Right forelimb (tissue), 1 donor: ENCODE measurements at regions not wholly inside any gene's neighbourhood (a gene's known extent, or its start where the extent isn't known, plus 50 kb on each side); places are given as distances from the start of the nearest gene placed in this dataset.
A peak's percentile ranks its signal among the peaks of the same experiment; 100 is the strongest.
"Not testable (repeated sequence)": the region's sequence is repeated elsewhere in the genome, so short reads cannot be mapped to it uniquely, and the experiment has no call there.

Experiments
- DNase-seq: peaks from one replicate; pipeline ENCODE4 v3.0.0-alpha.2; 2018

GRCh38 chr14:88929656-88930436 is 105.4 kb downstream of the TTC8 start:
- no peak for DNase-seq

- DNase-seq: peak; percentile 50
Observed at GRCh38 chr14:88931321-88932110, 107.1 kb downstream of the TTC8 start.

GRCh38 chr14:88933191-88933590 is 108.7 kb downstream of the TTC8 start:
- no peak for DNase-seq

GRCh38 chr14:88934351-88934806 is 109.9 kb downstream of the TTC8 start:
- no peak for DNase-seq

GRCh38 chr14:88935083-88935482 is 110.6 kb downstream of the TTC8 start:
- DNase-seq: no peak

- DNase-seq: no peak
Observed at GRCh38 chr14:88937706-88938105, 113.3 kb downstream of the TTC8 start.

- DNase-seq: no peak
Observed at GRCh38 chr14:88940671-88941070, 116.2 kb downstream of the TTC8 start.

GRCh38 chr14:88941414-88941813 is 117.0 kb downstream of the TTC8 start:
- no peak for DNase-seq

- DNase-seq: no peak
Observed at GRCh38 chr14:88947646-88948598, 123.5 kb downstream of the TTC8 start.

- DNase-seq: no peak
Observed at GRCh38 chr14:88950069-88950468, 125.6 kb downstream of the TTC8 start.

- no peak for DNase-seq
Observed at GRCh38 chr14:88951370-88951769, 126.9 kb downstream of the TTC8 start.

GRCh38 chr14:88952901-88953300 is 128.4 kb downstream of the TTC8 start:
- DNase-seq: no peak

- DNase-seq: peak; percentile 44
Observed at GRCh38 chr14:88955455-88955854, 131.0 kb downstream of the TTC8 start.

- no peak for DNase-seq
Observed at GRCh38 chr14:88960496-88960895, 136.0 kb downstream of the TTC8 start.

GRCh38 chr14:88961214-88961613 is 136.8 kb downstream of the TTC8 start:
- no peak for DNase-seq

GRCh38 chr14:88962356-88962755 is 137.9 kb downstream of the TTC8 start:
- DNase-seq: no peak

GRCh38 chr14:88967299-88967698 is 142.8 kb downstream of the TTC8 start:
- no peak for DNase-seq

- no peak for DNase-seq
Observed at GRCh38 chr14:88975043-88975830, 150.8 kb downstream of the TTC8 start.

- no peak for DNase-seq
Observed at GRCh38 chr14:88975926-88976325, 151.5 kb downstream of the TTC8 start.

GRCh38 chr14:88980907-88981306 is 156.5 kb downstream of the TTC8 start:
- DNase-seq: not testable (repeated sequence)

- no peak for DNase-seq
Observed at GRCh38 chr14:88981948-88982347, 157.5 kb downstream of the TTC8 start.

- DNase-seq: no peak
Observed at GRCh38 chr14:88983755-88984154, 159.3 kb downstream of the TTC8 start.
